Parathyroid adenoma (tissue), 2 donors: ENCODE measurements at regions not wholly inside any gene's neighbourhood (a gene's known extent, or its start where the extent isn't known, plus 50 kb on each side); places are given as distances from the start of the nearest gene placed in this dataset.

Source experiments
- H2AFZ ChIP-seq: fragments of 300-600 bp; sonication (generic); one replicate; pipeline ENCODE4 v1.7.0; 2017; ENCODE audit warnings: antibody characterized with exemption, mild to moderate bottlenecking
- H3K27ac ChIP-seq: fragments of 300-600 bp; sonication (generic); one replicate; pipeline ENCODE4 v1.7.0; 2017
- H3K27me3 ChIP-seq: fragments of 300-600 bp; sonication (generic); one replicate; pipeline ENCODE4 v1.7.0; 2017; ENCODE audit warnings: low read length; ENCODE audit not compliant: control insufficient read depth, insufficient read depth
- H3K36me3 ChIP-seq: fragments of 300-600 bp; sonication (generic); one replicate; pipeline ENCODE4 v1.7.0; 2017; ENCODE audit warnings: low read length; ENCODE audit not compliant: control insufficient read depth, insufficient read depth
- H3K4me1 ChIP-seq: fragments of 300-600 bp; sonication (generic); one replicate; pipeline ENCODE4 v1.7.0; 2017; ENCODE audit warnings: control low read depth
- H3K4me2 ChIP-seq: fragments of 300-600 bp; sonication (generic); one replicate; pipeline ENCODE4 v1.7.0; 2017; ENCODE audit warnings: low read length
- H3K4me3 ChIP-seq: fragments of 300-600 bp; sonication (generic); one replicate; pipeline ENCODE4 v1.7.0; 2017; ENCODE audit warnings: low read depth, low read length
- H3K79me2 ChIP-seq: fragments of 300-600 bp; sonication (generic); one replicate; pipeline ENCODE4 v1.7.0; 2017; ENCODE audit warnings: control low read depth
- H3K9ac ChIP-seq: fragments of 300-600 bp; sonication (generic); one replicate; pipeline ENCODE4 v1.7.0; 2017; ENCODE audit warnings: mild to moderate bottlenecking
- H3K9me3 ChIP-seq: fragments of 300-600 bp; sonication (generic); one replicate; pipeline ENCODE4 v1.7.0; 2017; ENCODE audit warnings: low read length; ENCODE audit not compliant: control insufficient read depth
- CTCF ChIP-seq: fragments of 300-600 bp; sonication (generic); IDR thresholded peaks from one replicate; pipeline ENCODE4 v1.7.0; 2017; ENCODE audit warnings: antibody characterized with exemption, mild to moderate bottlenecking
- donor health status: primary hyperparathyroidism.

GRCh38 chr6:140140891-140141290 is 766.4 kb upstream of the CITED2 start:
- H3K9ac ChIP-seq = no peak overlapping the region
- TF ChIP-seq CTCF = no peak
- H3K4me1 ChIP-seq = no peaks in the 10 kb centered on the region
- no peaks in the 10 kb centered on the region for H3K79me2 ChIP-seq
- H3K36me3 ChIP-seq = no peaks in the 10 kb centered on the region
- no peak overlapping the region for H2AFZ ChIP-seq
- no peak overlapping the region for H3K4me2 ChIP-seq
- H3K9me3 ChIP-seq = no peaks in the 10 kb centered on the region
- H3K27me3 ChIP-seq = no peaks in the 10 kb centered on the region
- H3K27ac ChIP-seq = no peak overlapping the region
- H3K4me3 ChIP-seq = no peak overlapping the region

- Histone ChIP-seq H3K9ac (no peak overlapping the region), H2AFZ (no peak overlapping the region), H3K4me3 (no peak overlapping the region), H3K4me1 (no peaks in the 10 kb centered on the region), H3K4me2 (no peak overlapping the region), H3K27ac (no peak overlapping the region), H3K79me2 (no peaks in the 10 kb centered on the region), H3K9me3 (no peaks in the 10 kb centered on the region), H3K27me3 (no peaks in the 10 kb centered on the region), H3K36me3 (no peaks in the 10 kb centered on the region)
- TF ChIP-seq CTCF = no peak
Measured at GRCh38 chr6:140138311-140139010, 764.0 kb upstream of the CITED2 start.

- Histone ChIP-seq H3K9ac (no peak overlapping the region), H3K4me2 (no peak overlapping the region), H3K9me3 (no peaks in the 10 kb centered on the region), H3K36me3 (no peaks in the 10 kb centered on the region), H2AFZ (no peak overlapping the region), H3K4me1 (no peaks in the 10 kb centered on the region), H3K4me3 (no peak overlapping the region), H3K27ac (no peak overlapping the region), H3K79me2 (no peaks in the 10 kb centered on the region), H3K27me3 (no peaks in the 10 kb centered on the region)
- no peak for TF ChIP-seq CTCF
Measured at GRCh38 chr6:140134224-140134623, 759.8 kb upstream of the CITED2 start.

DNA sequence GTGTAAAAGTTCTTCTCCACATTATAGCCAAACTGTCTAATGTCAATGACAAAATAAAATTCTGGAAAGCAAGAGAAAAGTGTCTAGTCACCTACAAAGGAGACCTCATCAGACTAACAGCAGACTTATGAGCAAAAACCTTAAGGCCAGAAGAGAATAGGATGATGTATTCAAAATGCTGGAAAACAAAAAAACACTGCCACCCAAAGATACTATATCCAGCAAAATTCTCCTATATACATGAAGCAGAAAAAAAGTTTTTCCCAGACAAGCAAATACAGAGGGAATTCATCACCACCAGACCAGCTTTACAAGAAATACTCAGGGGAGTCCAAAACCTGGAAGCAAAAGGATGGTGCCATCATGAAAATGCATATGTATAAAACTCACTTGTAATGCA is 755.6 kb upstream of the CITED2 start:
- Histone ChIP-seq H3K79me2 (no peaks in the 10 kb centered on the region), H3K9ac (no peak overlapping the region), H3K4me1 (no peaks in the 10 kb centered on the region), H3K4me3 (no peak overlapping the region), H3K4me2 (no peak overlapping the region), H3K27me3 (no peaks in the 10 kb centered on the region), H3K36me3 (no peaks in the 10 kb centered on the region), H3K27ac (no peak overlapping the region), H2AFZ (no peak overlapping the region), H3K9me3 (no peaks in the 10 kb centered on the region)
- no peak for TF ChIP-seq CTCF

DNA sequence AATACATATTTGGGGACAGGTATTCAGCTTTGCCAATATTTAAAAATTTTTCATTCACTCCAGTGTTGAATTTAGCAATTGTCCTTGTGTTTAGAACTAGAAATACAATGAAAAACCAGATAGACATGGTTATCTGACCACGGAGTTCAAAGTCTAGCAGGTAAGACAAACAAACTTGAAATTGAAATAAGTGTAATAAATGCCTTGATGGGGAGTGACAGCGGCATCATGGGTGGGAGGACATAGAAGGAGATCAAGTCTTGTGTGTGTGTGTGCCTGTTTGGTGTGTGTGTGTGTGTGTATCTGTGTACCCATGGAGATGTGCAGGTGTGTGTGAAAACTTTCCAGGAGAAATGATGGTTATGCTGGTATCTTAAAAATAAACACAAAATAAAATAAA is 750.0 kb upstream of the CITED2 start:
- Histone ChIP-seq H2AFZ (peak overlapping the region; percentile 6), H3K4me3 (no peak overlapping the region), H3K79me2 (no peaks in the 10 kb centered on the region), H3K9me3 (no peaks in the 10 kb centered on the region), H3K4me2 (no peak overlapping the region), H3K4me1 (peaks cover 4% of the 10 kb centered on the region), H3K9ac (no peak overlapping the region), H3K27me3 (no peaks in the 10 kb centered on the region), H3K27ac (no peak overlapping the region), H3K36me3 (no peaks in the 10 kb centered on the region)
- TF ChIP-seq CTCF = no peak
